ENCODE measurements at regions not wholly inside any gene's neighbourhood (a gene's known extent, or its start where the extent isn't known, plus 50 kb on each side); places are given as distances from the start of the nearest gene placed in this dataset.

DNA sequence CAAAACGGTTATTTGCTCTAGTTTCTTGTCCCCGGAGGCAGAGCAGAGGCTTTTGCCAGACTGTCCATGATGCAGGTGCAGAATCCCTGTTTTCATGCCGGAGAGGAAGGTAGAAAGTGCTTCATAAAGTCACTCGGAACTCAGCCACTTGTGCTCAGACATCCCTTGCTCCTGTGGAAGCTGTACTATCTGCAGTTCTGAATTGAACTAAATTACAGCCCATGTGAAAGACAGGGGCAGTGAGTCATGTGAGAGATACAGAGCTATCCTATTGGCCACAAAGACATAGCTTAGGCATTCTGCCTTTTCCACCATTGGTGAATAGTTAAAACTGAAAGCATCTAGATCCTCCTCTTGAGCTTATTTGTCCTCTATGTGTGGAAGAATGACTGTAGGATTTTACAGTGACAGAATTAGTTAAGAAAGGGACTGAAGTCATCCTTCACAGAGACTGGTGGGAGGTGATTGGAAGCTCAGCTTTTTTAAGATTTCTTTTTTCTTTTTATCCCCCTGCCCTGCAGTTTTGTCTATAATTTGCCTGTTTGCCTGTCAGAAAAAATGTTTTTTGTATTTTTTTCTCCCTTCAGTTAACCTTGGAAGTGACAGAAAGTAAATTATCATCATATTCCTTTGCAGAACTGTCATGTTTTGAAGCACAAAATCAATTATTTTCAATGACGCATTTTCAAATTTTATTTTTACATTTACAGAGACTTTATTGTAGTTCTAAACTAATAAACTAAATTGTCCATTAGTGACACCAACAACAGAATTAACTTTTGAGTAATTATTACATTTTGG lies 298.6 kb downstream of the PTPRC start (continued):
- TF ChIP-seq, protein P1, sequence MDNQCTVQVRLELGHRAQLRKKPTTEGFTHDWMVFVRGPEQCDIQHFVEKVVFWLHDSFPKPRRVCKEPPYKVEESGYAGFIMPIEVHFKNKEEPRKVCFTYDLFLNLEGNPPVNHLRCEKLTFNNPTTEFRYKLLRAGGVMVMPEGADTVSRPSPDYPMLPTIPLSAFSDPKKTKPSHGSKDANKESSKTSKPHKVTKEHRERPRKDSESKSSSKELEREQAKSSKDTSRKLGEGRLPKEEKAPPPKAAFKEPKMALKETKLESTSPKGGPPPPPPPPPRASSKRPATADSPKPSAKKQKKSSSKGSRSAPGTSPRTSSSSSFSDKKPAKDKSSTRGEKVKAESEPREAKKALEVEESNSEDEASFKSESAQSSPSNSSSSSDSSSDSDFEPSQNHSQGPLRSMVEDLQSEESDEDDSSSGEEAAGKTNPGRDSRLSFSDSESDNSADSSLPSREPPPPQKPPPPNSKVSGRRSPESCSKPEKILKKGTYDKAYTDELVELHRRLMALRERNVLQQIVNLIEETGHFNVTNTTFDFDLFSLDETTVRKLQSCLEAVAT (IDR thresholded peaks at IDR 0.05): peak; percentile 72
- TF ChIP-seq NFXL1 (IDR thresholded peaks at IDR 0.05; ENCODE audit: borderline replicate concordance) (no peak), RAD21 (IDR thresholded peaks at IDR 0.05; ENCODE audit: insufficient read depth, low read depth, low read length) (no peak)

DNA sequence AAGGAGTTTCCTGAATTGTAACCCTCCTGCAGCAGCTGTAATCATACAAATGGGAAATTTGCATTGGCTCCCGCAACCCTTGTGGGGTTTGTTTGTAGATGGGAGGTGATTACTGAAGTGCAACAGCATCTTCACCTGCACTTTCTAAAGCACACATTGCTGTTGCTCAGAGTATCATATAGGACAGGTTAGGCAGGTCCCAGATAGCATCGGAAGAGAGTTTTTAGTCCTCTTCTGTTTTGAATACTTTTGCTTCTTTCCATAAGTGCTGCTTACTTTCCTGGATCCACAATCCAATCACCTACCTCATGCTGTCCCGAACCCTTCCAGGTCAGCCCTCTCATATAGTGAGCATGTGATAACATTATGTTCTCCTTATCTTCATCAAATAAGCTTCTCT lies 300.4 kb downstream of the PTPRC start:
- intact Hi-C loops (cut with micrococcal nuclease; ENCODE audit: unreplicated experiment) (loop anchor here (5.0 to 10.0 kb wide), 4 partner anchors 58 to 233 kb away; no protein-coding TSS in a partner anchor), in situ Hi-C loops (cut with MboI) (loop anchor here (5.0 kb wide), 1 partner anchor 233 kb away; no protein-coding TSS in a partner anchor)
- Histone ChIP-seq H3K27me3 (replicated peaks in 1 of 2; ENCODE audit: control insufficient read depth in 2 of 2, insufficient read depth in 2 of 2, low read length in 1 of 2) (no peaks in the 10 kb centered on the region), H3K4me2 (ENCODE audit: control insufficient read depth, insufficient read depth) (no peak overlapping the region), H4K20me1 (ENCODE audit: control insufficient read depth, insufficient read depth) (no peaks in the 10 kb centered on the region), H3K4me1 (ENCODE audit: control insufficient read depth, insufficient read depth, low read length) (no peaks in the 10 kb centered on the region; the same call in 1 of the 2 replicates), H2AFZ (ENCODE audit: control insufficient read depth, low read depth, low read length) (peak overlapping the region; percentile 15), H3K79me2 (ENCODE audit: control insufficient read depth, insufficient read depth, low read length) (peaks cover 26% of the 10 kb centered on the region), H3K4me3 (no peak overlapping the region), H3K9me3 (replicated peaks; ENCODE audit: control insufficient read depth, insufficient read depth, low read length) (no peaks in the 10 kb centered on the region; the same call in 1 of the 3 replicates), H3K27ac (ENCODE audit: control insufficient read depth, insufficient read depth) (no peak overlapping the region), H3K36me3 (ENCODE audit: control insufficient read depth in 2 of 2, insufficient read depth in 2 of 2, low read length in 1 of 2) (no peaks in the 10 kb centered on the region), H3K9ac (ENCODE audit: control insufficient read depth, insufficient read depth, low read length) (no peak overlapping the region)
- BruUV-seq (replicated peaks): no TSS peak
- no peak for ATAC-seq
- no peak for FAIRE-seq
- CTCF ChIA-PET: no interaction called here
- RAD21 ChIA-PET (ENCODE audit: unreplicated experiment): interaction anchor here (0.8 to 1.2 kb wide), 2 partner anchors 45 to 174 kb away, joined by 3 to 4 read pairs; no protein-coding TSS in a partner anchor
- SMC1A ChIA-PET (ENCODE audit: uncharacterized antibody, unreplicated experiment): interaction anchor here (0.6 to 2.1 kb wide), 6 partner anchors 46 to 280 kb away, joined by 3 to 5 read pairs (median 3); no protein-coding TSS in a partner anchor
- no peak for DNase-seq (ENCODE audit: low read depth, low spot score)
- POLR2A ChIA-PET: no interaction called here
- 18% methylated on average over 3 of the region's 3 CpGs for WGBS (ENCODE audit: insufficient coverage, insufficient replicate concordance, low lambda C conversion rate, missing lambda C conversion rate)
- no peak for TF ChIP-seq ZNF217 (IDR thresholded peaks at IDR 0.05)
- TF ChIP-seq, protein P2, sequence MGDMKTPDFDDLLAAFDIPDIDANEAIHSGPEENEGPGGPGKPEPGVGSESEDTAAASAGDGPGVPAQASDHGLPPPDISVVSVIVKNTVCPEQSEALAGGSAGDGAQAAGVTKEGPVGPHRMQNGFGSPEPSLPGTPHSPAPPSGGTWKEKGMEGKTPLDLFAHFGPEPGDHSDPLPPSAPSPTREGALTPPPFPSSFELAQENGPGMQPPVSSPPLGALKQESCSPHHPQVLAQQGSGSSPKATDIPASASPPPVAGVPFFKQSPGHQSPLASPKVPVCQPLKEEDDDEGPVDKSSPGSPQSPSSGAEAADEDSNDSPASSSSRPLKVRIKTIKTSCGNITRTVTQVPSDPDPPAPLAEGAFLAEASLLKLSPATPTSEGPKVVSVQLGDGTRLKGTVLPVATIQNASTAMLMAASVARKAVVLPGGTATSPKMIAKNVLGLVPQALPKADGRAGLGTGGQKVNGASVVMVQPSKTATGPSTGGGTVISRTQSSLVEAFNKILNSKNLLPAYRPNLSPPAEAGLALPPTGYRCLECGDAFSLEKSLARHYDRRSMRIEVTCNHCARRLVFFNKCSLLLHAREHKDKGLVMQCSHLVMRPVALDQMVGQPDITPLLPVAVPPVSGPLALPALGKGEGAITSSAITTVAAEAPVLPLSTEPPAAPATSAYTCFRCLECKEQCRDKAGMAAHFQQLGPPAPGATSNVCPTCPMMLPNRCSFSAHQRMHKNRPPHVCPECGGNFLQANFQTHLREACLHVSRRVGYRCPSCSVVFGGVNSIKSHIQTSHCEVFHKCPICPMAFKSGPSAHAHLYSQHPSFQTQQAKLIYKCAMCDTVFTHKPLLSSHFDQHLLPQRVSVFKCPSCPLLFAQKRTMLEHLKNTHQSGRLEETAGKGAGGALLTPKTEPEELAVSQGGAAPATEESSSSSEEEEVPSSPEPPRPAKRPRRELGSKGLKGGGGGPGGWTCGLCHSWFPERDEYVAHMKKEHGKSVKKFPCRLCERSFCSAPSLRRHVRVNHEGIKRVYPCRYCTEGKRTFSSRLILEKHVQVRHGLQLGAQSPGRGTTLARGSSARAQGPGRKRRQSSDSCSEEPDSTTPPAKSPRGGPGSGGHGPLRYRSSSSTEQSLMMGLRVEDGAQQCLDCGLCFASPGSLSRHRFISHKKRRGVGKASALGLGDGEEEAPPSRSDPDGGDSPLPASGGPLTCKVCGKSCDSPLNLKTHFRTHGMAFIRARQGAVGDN (IDR thresholded peaks at IDR 0.05): no peak
- no peak for TF ChIP-seq RAD51 (IDR thresholded peaks at IDR 0.05)
- no peak for TF ChIP-seq EP300 (IDR thresholded peaks at IDR 0.05; ENCODE audit: borderline replicate concordance in 1 of 2, control insufficient read depth in 1 of 2, low read depth in 2 of 2, low read length in 2 of 2)
- TF ChIP-seq EGR1 (IDR thresholded peaks at IDR 0.05; ENCODE audit: borderline replicate concordance in 1 of 2, low read depth in 2 of 2, low read length in 2 of 2): no peak
- TF ChIP-seq ZNF622 (IDR thresholded peaks at IDR 0.05): no peak
- TF ChIP-seq NR2C1 (IDR thresholded peaks at IDR 0.05): no peak
- TF ChIP-seq ZNF24 (IDR thresholded peaks at IDR 0.05): no peak
- no peak for TF ChIP-seq TCF7 (IDR thresholded peaks at IDR 0.05; ENCODE audit: borderline replicate concordance)
- no peak for TF ChIP-seq ZZZ3 (IDR thresholded peaks at IDR 0.05; ENCODE audit: control insufficient read depth, insufficient read length, low read depth)
- TF ChIP-seq SREBF2 (IDR thresholded peaks at IDR 0.05; ENCODE audit: low read length): no peak
- no peak for TF ChIP-seq TARDBP (IDR thresholded peaks at IDR 0.05; ENCODE audit: borderline replicate concordance)
- no peak for TF ChIP-seq TAF1 (IDR thresholded peaks at IDR 0.05; ENCODE audit: borderline replicate concordance, low read depth, low read length)
